ENCODE measurements at regions not wholly inside any gene's neighbourhood (a gene's known extent, or its start where the extent isn't known, plus 50 kb on each side); places are given as distances from the start of the nearest gene placed in this dataset.

GRCh38 chr18:71371951-71372605 is 1083.2 kb downstream of the SOCS6 start:
- H3K4me1 ChIP-seq (ENCODE audit: insufficient read depth): no peaks in the 10 kb centered on the region
- H3K27ac ChIP-seq: no peak overlapping the region
- H3K4me3 ChIP-seq: no peak overlapping the region
- H3K79me2 ChIP-seq: no peaks in the 10 kb centered on the region
- no peaks in the 10 kb centered on the region for H3K9me2 ChIP-seq (replicated peaks; ENCODE audit: insufficient read depth)
- H3K27me3 ChIP-seq: no peaks in the 10 kb centered on the region
- no peaks in the 10 kb centered on the region for H3K36me3 ChIP-seq (replicated peaks; ENCODE audit: insufficient read depth, low read depth)
- no peaks in the 10 kb centered on the region for H3K9me3 ChIP-seq (ENCODE audit: low read depth)
- H4K20me1 ChIP-seq (ENCODE audit: insufficient read depth, poor library complexity, severe bottlenecking): no peaks in the 10 kb centered on the region
- 62% methylated on average over 2 of the region's 2 CpGs for WGBS (ENCODE audit: low lambda C conversion rate, missing lambda C conversion rate)
- H2AFZ ChIP-seq: no peak overlapping the region
- TF ChIP-seq EZH2 (IDR thresholded peaks at IDR 0.05; ENCODE audit: borderline replicate concordance) (no peak), CTCF (IDR thresholded peaks at IDR 0.05; ENCODE audit: poor library complexity) (no peak)
- H3K4me2 ChIP-seq: no peak overlapping the region
- no peak for DNase-seq (ENCODE audit: low spot score)

DNA sequence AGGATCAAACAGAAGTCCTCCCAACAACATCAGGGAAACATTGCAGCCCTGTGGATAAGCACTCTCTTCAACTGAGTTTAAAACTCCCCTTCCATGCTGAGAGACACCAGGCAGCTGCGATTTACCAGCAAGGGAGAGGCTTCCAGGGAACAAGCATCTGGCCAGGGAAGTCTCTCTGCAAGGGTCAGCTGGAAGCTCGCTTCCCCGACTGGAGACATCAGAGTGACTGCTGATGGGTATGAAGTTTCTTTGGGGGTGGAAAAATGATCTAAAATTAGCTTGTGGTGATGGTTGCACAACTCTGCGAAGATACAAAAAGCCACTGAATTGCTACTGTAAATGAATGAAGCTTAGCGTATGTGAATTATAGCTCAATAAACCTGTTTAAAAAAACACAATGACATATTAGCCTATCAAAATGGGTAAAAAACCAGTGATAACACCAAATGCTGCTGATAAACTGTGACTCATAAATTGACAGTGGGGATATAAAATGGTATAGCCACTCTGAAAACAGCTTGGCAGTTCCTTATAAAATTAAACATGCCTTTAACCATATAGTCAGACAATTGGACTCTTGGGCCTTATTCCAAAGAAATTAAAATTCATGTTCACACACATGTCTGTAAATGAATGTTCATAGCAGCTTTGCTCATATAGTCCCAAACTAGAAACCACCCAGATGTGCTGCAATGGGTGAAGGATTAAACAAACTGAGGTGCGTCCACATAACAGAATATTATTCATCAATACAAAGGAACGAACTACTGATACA is 1082.0 kb downstream of the SOCS6 start:
- H3K27ac ChIP-seq: no peak overlapping the region
- no peaks in the 10 kb centered on the region for H4K20me1 ChIP-seq (ENCODE audit: insufficient read depth, poor library complexity, severe bottlenecking)

DNA sequence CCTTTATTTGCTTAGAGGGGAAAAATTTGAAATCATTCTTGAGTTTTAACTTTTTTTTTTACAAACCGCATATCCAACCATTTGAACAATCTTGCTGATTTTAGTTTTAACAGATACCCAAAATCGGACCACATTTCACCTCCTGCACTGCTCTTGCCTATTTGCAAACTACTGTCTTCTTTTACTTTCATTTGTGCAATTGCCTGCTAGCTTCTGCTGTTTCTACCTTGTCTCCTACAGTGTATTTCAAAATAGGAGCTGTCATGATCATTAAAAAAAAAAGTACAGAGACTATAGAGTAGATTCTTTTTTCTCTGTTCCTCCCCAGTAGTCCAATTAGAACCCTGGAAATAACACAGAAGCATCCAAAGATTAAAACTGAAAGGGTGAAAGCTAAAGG is 1081.2 kb downstream of the SOCS6 start:
- 88% methylated on average over 2 of the region's 2 CpGs for WGBS (ENCODE audit: low lambda C conversion rate, missing lambda C conversion rate)
- DNase-seq (ENCODE audit: low spot score): no peak

More for the DNA sequence above, 1082.0 kb downstream of the SOCS6 start:
- Histone ChIP-seq H3K79me2 (no peaks in the 10 kb centered on the region), H3K9me2 (replicated peaks; ENCODE audit: insufficient read depth) (no peaks in the 10 kb centered on the region), H2AFZ (no peak overlapping the region), H3K27me3 (no peaks in the 10 kb centered on the region), H3K36me3 (replicated peaks; ENCODE audit: insufficient read depth, low read depth) (no peaks in the 10 kb centered on the region), H3K9me3 (ENCODE audit: low read depth) (no peaks in the 10 kb centered on the region), H3K4me1 (ENCODE audit: insufficient read depth) (no peaks in the 10 kb centered on the region), H3K4me3 (no peak overlapping the region), H3K4me2 (no peak overlapping the region)
- WGBS (ENCODE audit: low lambda C conversion rate, missing lambda C conversion rate): 70% methylated on average over 7 of the region's 7 CpGs
- DNase-seq (ENCODE audit: low spot score): no peak
- TF ChIP-seq EZH2phosphoT487 (IDR thresholded peaks at IDR 0.05; ENCODE audit: low read depth, severe bottlenecking, unreplicated experiment) (no peak), EZH2 (IDR thresholded peaks at IDR 0.05; ENCODE audit: borderline replicate concordance) (no peak), CTCF (IDR thresholded peaks at IDR 0.05; ENCODE audit: poor library complexity) (no peak)

More for the DNA sequence above, 1081.2 kb downstream of the SOCS6 start:
- Histone ChIP-seq H3K9me3 (ENCODE audit: low read depth) (no peaks in the 10 kb centered on the region), H3K4me1 (ENCODE audit: insufficient read depth) (no peaks in the 10 kb centered on the region), H3K4me3 (no peak overlapping the region), H3K4me2 (no peak overlapping the region), H3K36me3 (replicated peaks; ENCODE audit: insufficient read depth, low read depth) (no peaks in the 10 kb centered on the region), H3K27ac (no peak overlapping the region), H3K9me2 (replicated peaks; ENCODE audit: insufficient read depth) (no peaks in the 10 kb centered on the region), H4K20me1 (ENCODE audit: insufficient read depth, poor library complexity, severe bottlenecking) (no peaks in the 10 kb centered on the region), H2AFZ (no peak overlapping the region), H3K79me2 (no peaks in the 10 kb centered on the region), H3K27me3 (no peaks in the 10 kb centered on the region)
- no peak for TF ChIP-seq CTCF (IDR thresholded peaks at IDR 0.05; ENCODE audit: poor library complexity)
- no peak for TF ChIP-seq EZH2 (IDR thresholded peaks at IDR 0.05; ENCODE audit: borderline replicate concordance)
- TF ChIP-seq EZH2phosphoT487 (IDR thresholded peaks at IDR 0.05; ENCODE audit: low read depth, severe bottlenecking, unreplicated experiment): no peak
